ENCODE measurements at regions not wholly inside any gene's neighbourhood (a gene's known extent, or its start where the extent isn't known, plus 50 kb on each side); places are given as distances from the start of the nearest gene placed in this dataset.

DNA sequence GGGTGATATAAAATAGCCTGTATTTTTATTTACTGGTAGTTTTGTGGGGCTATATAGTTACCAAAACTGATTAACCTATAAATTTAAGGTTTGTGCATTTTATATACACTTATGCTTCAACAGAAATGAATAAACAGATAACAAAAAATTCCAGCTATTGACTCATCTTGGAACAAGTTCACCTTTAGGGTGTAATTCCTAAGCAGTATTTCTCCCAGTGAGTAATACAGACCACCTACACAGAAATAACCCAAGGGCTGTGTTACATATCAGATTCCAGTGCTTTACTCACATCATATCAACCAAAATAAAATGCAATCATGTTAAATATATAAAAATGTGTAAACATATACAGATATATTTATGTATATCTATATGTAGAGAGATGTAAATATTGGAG, 345.6 kb downstream of the ADAMTS20 start:
- TF ChIP-seq, protein P1, sequence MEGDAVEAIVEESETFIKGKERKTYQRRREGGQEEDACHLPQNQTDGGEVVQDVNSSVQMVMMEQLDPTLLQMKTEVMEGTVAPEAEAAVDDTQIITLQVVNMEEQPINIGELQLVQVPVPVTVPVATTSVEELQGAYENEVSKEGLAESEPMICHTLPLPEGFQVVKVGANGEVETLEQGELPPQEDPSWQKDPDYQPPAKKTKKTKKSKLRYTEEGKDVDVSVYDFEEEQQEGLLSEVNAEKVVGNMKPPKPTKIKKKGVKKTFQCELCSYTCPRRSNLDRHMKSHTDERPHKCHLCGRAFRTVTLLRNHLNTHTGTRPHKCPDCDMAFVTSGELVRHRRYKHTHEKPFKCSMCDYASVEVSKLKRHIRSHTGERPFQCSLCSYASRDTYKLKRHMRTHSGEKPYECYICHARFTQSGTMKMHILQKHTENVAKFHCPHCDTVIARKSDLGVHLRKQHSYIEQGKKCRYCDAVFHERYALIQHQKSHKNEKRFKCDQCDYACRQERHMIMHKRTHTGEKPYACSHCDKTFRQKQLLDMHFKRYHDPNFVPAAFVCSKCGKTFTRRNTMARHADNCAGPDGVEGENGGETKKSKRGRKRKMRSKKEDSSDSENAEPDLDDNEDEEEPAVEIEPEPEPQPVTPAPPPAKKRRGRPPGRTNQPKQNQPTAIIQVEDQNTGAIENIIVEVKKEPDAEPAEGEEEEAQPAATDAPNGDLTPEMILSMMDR (IDR thresholded peaks at IDR 0.05) = no peak
- no peak for TF ChIP-seq POLR2A (IDR thresholded peaks at IDR 0.05)

Measured in tibial nerve (tissue), 3 donors.